ENCODE measurements at regions not wholly inside any gene's neighbourhood (a gene's known extent, or its start where the extent isn't known, plus 50 kb on each side); places are given as distances from the start of the nearest gene placed in this dataset.

GRCh38 chr12:85639834-85640233 is 196.4 kb downstream of the RASSF9 start:
- no peak for DNase-seq (ENCODE audit: low spot score)
- 78% methylated on average over 2 of the region's 2 CpGs for WGBS
- no peaks in the 10 kb centered on the region for H3K27me3 ChIP-seq (replicated peaks; ENCODE audit: insufficient read depth)
- H3K36me3 ChIP-seq: no peaks in the 10 kb centered on the region
- H3K4me1 ChIP-seq (replicated peaks): no peaks in the 10 kb centered on the region
- H3K9me3 ChIP-seq: no peaks in the 10 kb centered on the region
- TF ChIP-seq POLR2AphosphoS5 (IDR thresholded peaks at IDR 0.05) (no peak), POLR2A (IDR thresholded peaks at IDR 0.05) (no peak), CTCF (IDR thresholded peaks at IDR 0.05) (no peak)
- H3K4me3 ChIP-seq: no peak overlapping the region
- H3K27ac ChIP-seq: no peak overlapping the region
- intact Hi-C loops (cut with DNase I): no loop called here

GRCh38 chr12:85641796-85642195 is 194.4 kb downstream of the RASSF9 start:
- Histone ChIP-seq H3K27me3 (replicated peaks; ENCODE audit: insufficient read depth) (no peaks in the 10 kb centered on the region), H3K9me3 (no peaks in the 10 kb centered on the region), H3K4me1 (replicated peaks) (no peaks in the 10 kb centered on the region), H3K27ac (no peak overlapping the region), H3K36me3 (no peaks in the 10 kb centered on the region), H3K4me3 (no peak overlapping the region)
- TF ChIP-seq POLR2AphosphoS5 (IDR thresholded peaks at IDR 0.05): no peak
- TF ChIP-seq POLR2A (IDR thresholded peaks at IDR 0.05): no peak
- TF ChIP-seq CTCF (IDR thresholded peaks at IDR 0.05): no peak
- intact Hi-C loops (cut with DNase I): no loop called here
- DNase-seq (ENCODE audit: low spot score): no peak
- 35% methylated on average over 2 of the region's 2 CpGs for WGBS

- 97% methylated on average over 2 of the region's 2 CpGs for WGBS
- TF ChIP-seq CTCF (IDR thresholded peaks at IDR 0.05) (no peak), POLR2AphosphoS5 (IDR thresholded peaks at IDR 0.05) (no peak)
- Histone ChIP-seq H3K27me3 (replicated peaks; ENCODE audit: insufficient read depth) (no peaks in the 10 kb centered on the region), H3K36me3 (no peaks in the 10 kb centered on the region), H3K27ac (no peak overlapping the region), H3K4me3 (no peak overlapping the region), H3K4me1 (replicated peaks) (no peaks in the 10 kb centered on the region), H3K9me3 (no peaks in the 10 kb centered on the region)
- no peak for DNase-seq (ENCODE audit: low spot score)
- intact Hi-C loops (cut with DNase I): no loop called here
Observed at GRCh38 chr12:85642288-85642687, 193.9 kb downstream of the RASSF9 start.

- intact Hi-C loops (cut with DNase I): no loop called here
- no peak for TF ChIP-seq POLR2AphosphoS5 (IDR thresholded peaks at IDR 0.05)
- TF ChIP-seq POLR2A (IDR thresholded peaks at IDR 0.05): no peak
- no peak for TF ChIP-seq CTCF (IDR thresholded peaks at IDR 0.05)
- Histone ChIP-seq H3K36me3 (no peaks in the 10 kb centered on the region), H3K9me3 (no peaks in the 10 kb centered on the region), H3K4me1 (replicated peaks) (no peaks in the 10 kb centered on the region), H3K27me3 (replicated peaks; ENCODE audit: insufficient read depth) (no peaks in the 10 kb centered on the region), H3K4me3 (no peak overlapping the region), H3K27ac (no peak overlapping the region)
- no peak for DNase-seq (ENCODE audit: low spot score)
- 82% methylated on average over 5 of the region's 5 CpGs for WGBS
Observed at GRCh38 chr12:85642808-85643207, 193.4 kb downstream of the RASSF9 start.

GRCh38 chr12:85644508-85644907 is 191.7 kb downstream of the RASSF9 start:
- WGBS: 71% methylated on average over 3 of the region's 3 CpGs
- H3K36me3 ChIP-seq: no peaks in the 10 kb centered on the region
- intact Hi-C loops (cut with DNase I): no loop called here
- H3K27ac ChIP-seq: no peak overlapping the region
- H3K27me3 ChIP-seq (replicated peaks; ENCODE audit: insufficient read depth): no peaks in the 10 kb centered on the region
- H3K4me1 ChIP-seq (replicated peaks): no peaks in the 10 kb centered on the region
- H3K4me3 ChIP-seq: no peak overlapping the region
- no peak for TF ChIP-seq CTCF (IDR thresholded peaks at IDR 0.05)
- no peak for TF ChIP-seq POLR2A (IDR thresholded peaks at IDR 0.05)
- no peak for TF ChIP-seq POLR2AphosphoS5 (IDR thresholded peaks at IDR 0.05)
- no peak for DNase-seq (ENCODE audit: low spot score)
- H3K9me3 ChIP-seq: no peaks in the 10 kb centered on the region
